GM19023 (cell line): ENCODE measurements at regions not wholly inside any gene's neighbourhood (a gene's known extent, or its start where the extent isn't known, plus 50 kb on each side); places are given as distances from the start of the nearest gene placed in this dataset.

Source experiments
- ATAC-seq: cut with Tn5 transposase; IDR thresholded peaks from one replicate; pipeline ENCODE4 v1.9.1; 2021; ENCODE audit warnings: mild to moderate bottlenecking, moderate library complexity; ENCODE audit not compliant: unreplicated experiment

GRCh38 chr3:74067296-74067695, 442.6 kb upstream of the PDZRN3 start:
- ATAC-seq, result no peak

GRCh38 chr3:74066456-74066855, 441.7 kb upstream of the PDZRN3 start:
- ATAC-seq, result no peak

GRCh38 chr3:74059923-74060600, 435.3 kb upstream of the PDZRN3 start:
- ATAC-seq, result no peak

GRCh38 chr3:74059301-74059922, 434.7 kb upstream of the PDZRN3 start:
- no peak for ATAC-seq

- ATAC-seq, result no peak
Measured at GRCh38 chr3:74057169-74057568, 432.4 kb upstream of the PDZRN3 start.

GRCh38 chr3:74055061-74055460, 430.3 kb upstream of the PDZRN3 start:
- ATAC-seq, result no peak

GRCh38 chr3:74054566-74054965, 429.8 kb upstream of the PDZRN3 start:
- ATAC-seq, result no peak

- ATAC-seq, result no peak
Measured at GRCh38 chr3:74053970-74054516, 429.3 kb upstream of the PDZRN3 start.

- no peak for ATAC-seq
Measured at GRCh38 chr3:74049444-74049843, 424.7 kb upstream of the PDZRN3 start.

GRCh38 chr3:74048699-74049098, 424.0 kb upstream of the PDZRN3 start:
- no peak for ATAC-seq

- ATAC-seq, result no peak
Measured at GRCh38 chr3:74045000-74045399, 420.3 kb upstream of the PDZRN3 start.

- ATAC-seq, result no peak
Measured at GRCh38 chr3:74041068-74041675, 416.4 kb upstream of the PDZRN3 start.

GRCh38 chr3:74039105-74039504, 414.4 kb upstream of the PDZRN3 start:
- no peak for ATAC-seq

GRCh38 chr3:74036568-74036967, 411.8 kb upstream of the PDZRN3 start:
- ATAC-seq, result no peak

- no peak for ATAC-seq
Measured at GRCh38 chr3:74036102-74036501, 411.4 kb upstream of the PDZRN3 start.

- no peak for ATAC-seq
Measured at GRCh38 chr3:74033806-74034205, 409.1 kb upstream of the PDZRN3 start.

GRCh38 chr3:74033381-74033780, 408.6 kb upstream of the PDZRN3 start:
- ATAC-seq, result no peak

GRCh38 chr3:74027121-74027520, 402.4 kb upstream of the PDZRN3 start:
- no peak for ATAC-seq

GRCh38 chr3:74023395-74023794, 398.7 kb upstream of the PDZRN3 start:
- ATAC-seq, result no peak

- no peak for ATAC-seq
Measured at GRCh38 chr3:74021449-74021848, 396.7 kb upstream of the PDZRN3 start.

- ATAC-seq, result no peak
Measured at GRCh38 chr3:74009961-74010844, 385.5 kb upstream of the PDZRN3 start.
